Astrocyte of the spinal cord (primary cell): ENCODE measurements at regions not wholly inside any gene's neighbourhood (a gene's known extent, or its start where the extent isn't known, plus 50 kb on each side); places are given as distances from the start of the nearest gene placed in this dataset.

Experiments used
- DNase-seq: peaks from one replicate; pipeline ENCODE4 v3.0.0; 2011; ENCODE audit warnings: low read depth, low spot score
- H3K4me3 ChIP-seq: 2 replicates; pipeline ENCODE4 v1.5.1; 2011; ENCODE audit warnings: low read depth, mild to moderate bottlenecking, low read length, moderate library complexity
- CTCF ChIP-seq: IDR thresholded peaks from 2 replicates; pipeline ENCODE4 v1.5.1; 2012; ENCODE audit warnings: low read depth, mild to moderate bottlenecking, low read length, inconsistent platforms
- in situ Hi-C: cut with HindIII; loops from 2 replicates; pipeline ENCODE4 v1.10.0; 2017; ENCODE audit warnings: low sequenced_read_pairs

GRCh38 chr7:24455813-24456525 is 117.3 kb upstream of the PALS2 start:
- no peak for DNase-seq
- in situ Hi-C loops, result no loop called here
- no peak overlapping the region for H3K4me3 ChIP-seq
- TF ChIP-seq CTCF, result no peak

- TF ChIP-seq CTCF, result no peak
- in situ Hi-C loops, result no loop called here
- no peak for DNase-seq
- no peak overlapping the region for H3K4me3 ChIP-seq
Observed at GRCh38 chr7:24456526-24457218, 116.6 kb upstream of the PALS2 start.

- in situ Hi-C loops, result no loop called here
- no peak for TF ChIP-seq CTCF
- DNase-seq, result no peak
Observed at GRCh38 chr7:24457219-24457558, 116.1 kb upstream of the PALS2 start.

GRCh38 chr7:24462117-24462516 is 111.1 kb upstream of the PALS2 start:
- no peak overlapping the region for H3K4me3 ChIP-seq
- DNase-seq, result no peak
- in situ Hi-C loops, result no loop called here
- no peak for TF ChIP-seq CTCF

More at GRCh38 chr7:24457219-24457558, 116.1 kb upstream of the PALS2 start:
- no peak overlapping the region for H3K4me3 ChIP-seq

- TF ChIP-seq CTCF, result no peak
- H3K4me3 ChIP-seq, result no peak overlapping the region
- in situ Hi-C loops, result no loop called here
- no peak for DNase-seq
Observed at GRCh38 chr7:24462984-24463383, 110.3 kb upstream of the PALS2 start.

GRCh38 chr7:24463474-24463873 is 109.8 kb upstream of the PALS2 start:
- DNase-seq, result no peak
- no peak overlapping the region for H3K4me3 ChIP-seq
- TF ChIP-seq CTCF, result no peak
- in situ Hi-C loops, result no loop called here
